HG02763 (cell line): ENCODE measurements at regions not wholly inside any gene's neighbourhood (a gene's known extent, or its start where the extent isn't known, plus 50 kb on each side); places are given as distances from the start of the nearest gene placed in this dataset.

Source experiments
- ATAC-seq: cut with Tn5 transposase; IDR thresholded peaks from one replicate; pipeline ENCODE4 v1.9.1; 2021; ENCODE audit warnings: mild to moderate bottlenecking, moderate library complexity; ENCODE audit not compliant: unreplicated experiment

DNA sequence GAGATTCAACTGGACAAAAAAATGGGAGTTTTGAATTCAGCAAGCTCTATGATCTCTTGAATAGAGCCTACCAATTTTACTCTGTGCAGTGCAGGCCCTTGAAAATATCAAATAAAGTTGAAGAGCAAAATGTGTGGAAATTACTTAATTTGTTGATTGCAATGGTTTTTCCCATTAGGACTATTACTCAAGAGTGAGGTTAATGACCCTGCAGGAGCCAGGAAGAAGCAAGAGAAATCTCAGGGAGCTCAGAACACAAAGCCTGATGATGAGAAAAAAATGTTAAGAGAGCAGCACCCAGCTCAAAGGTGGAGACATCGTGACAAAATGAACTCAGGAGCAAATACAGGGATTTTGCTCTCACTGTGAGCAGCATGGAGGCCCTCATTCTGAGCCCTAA is 337.6 kb upstream of the TRIB2 start:
- no peak for ATAC-seq

DNA sequence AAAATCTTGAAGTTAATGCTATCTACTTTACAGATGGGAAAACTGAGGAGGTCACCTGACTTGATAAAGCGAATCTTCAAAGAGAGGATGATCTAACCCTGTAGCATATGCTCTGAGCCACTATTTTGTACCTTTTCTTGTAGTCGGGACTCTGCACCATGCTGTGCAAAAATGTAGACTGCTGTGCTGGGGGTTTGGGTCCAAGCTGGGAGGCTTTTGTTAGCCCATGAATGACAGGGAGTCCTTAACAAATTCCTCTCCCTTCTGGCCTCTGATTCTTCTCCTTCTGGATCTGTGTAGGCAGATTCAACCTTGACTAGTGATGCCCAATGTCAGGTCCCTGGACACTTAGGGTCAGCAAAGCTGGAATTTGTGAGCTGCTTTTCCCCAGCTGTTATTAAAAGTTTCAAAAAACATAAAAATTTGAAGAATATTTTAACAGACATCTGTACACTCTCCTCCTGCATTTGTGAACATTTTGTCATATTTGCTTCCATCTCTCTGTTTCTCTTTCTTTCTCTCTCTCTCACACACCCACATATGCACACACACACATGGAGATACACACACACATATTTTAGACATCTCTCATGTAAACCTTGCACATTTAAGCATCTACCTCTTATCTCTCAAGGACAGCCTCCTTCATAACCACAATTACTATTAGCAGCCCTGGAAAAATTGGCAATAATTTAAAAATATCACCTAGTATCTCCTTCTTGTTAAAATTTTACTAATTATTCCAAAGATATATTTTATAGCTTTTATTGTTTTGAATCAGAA is 335.0 kb upstream of the TRIB2 start:
- ATAC-seq = no peak

DNA sequence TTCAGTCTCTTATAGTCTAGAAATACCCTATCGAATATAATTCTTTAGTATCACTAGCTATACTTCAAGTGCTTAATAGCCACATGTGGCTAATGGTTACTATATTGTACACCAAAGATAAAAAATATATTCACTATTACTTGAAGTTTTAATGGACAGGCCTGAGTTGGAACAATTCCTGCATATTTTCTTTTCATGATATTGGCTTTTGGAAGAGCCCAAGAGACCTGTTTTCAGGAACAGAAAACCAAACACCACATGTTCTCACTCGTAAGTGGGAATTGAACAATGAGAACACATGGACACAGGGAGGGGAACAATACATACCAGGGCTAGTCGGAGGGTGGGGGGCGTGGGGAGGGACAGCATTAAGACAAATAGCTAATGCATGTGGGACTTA is 334.4 kb upstream of the TRIB2 start:
- no peak for ATAC-seq

DNA sequence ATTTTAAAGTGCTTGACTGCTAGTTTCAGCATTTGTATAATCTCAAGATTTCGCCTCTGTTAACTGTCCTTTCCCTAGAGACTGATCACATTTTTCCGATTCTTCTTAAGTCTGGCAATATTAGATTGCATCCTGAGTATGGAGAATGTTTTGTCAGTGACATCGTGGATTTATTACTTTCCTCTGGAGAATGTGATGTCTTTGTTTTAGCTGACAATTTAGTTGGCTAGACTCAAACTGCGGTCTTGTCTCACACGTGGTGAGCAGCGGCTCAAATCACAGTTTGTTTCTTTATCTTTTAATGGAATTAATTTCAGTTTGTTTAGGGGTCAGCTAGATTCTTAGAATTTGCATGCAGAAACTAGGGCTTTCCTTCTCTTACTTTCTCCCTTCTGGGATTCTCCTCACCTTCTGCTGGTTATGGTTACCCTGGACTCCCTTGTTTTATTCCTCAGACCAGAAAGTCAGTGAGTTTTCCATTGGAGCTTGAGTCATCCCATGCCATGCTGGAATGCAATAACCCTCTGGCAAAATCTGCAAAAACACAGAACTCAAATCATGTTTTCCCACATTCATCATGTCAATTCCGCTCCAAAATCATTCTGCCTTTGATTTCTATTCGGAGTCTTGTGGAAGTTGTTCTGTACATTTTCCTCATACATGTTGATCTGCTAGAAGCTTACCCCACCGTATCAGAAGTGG is 327.2 kb upstream of the TRIB2 start:
- no peak for ATAC-seq

DNA sequence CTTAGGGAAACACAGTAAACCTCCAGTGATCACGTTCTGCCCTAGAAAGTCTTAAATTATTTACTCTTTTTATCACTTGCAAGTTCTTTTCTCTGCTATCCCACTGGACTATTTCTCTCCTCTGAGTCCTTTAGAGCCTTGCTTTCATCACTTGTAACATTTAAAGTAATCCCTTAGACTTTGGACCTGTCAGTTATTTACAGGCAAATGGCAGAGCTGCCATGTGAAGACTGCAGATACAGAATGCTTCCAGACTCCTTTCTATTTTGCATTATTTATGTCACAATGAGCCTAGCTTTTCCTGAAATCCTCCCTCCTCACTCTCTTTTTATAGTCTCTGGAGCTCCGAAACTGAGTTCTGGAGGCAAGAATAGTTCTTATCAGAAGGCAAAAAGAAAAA is 325.6 kb upstream of the TRIB2 start:
- ATAC-seq = no peak

DNA sequence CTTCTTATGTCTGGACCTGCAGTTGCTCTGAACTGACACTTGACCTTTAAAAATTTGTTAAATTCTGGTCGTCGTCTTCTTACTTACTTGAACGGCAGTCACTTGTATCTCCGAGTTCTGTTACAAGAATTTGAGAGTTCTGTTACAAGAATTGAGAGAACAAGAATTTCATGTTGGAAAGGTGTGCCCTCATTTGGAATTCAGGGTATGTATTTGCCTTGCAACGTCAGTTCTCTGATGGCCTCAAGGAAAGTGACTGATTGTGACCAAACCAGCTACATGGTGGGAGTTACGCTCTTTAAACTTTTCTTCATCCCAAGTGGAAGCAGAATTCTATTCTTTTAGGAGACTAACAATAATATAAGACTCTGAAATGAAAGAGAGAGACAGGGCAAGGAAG is 320.0 kb upstream of the TRIB2 start:
- ATAC-seq = no peak

DNA sequence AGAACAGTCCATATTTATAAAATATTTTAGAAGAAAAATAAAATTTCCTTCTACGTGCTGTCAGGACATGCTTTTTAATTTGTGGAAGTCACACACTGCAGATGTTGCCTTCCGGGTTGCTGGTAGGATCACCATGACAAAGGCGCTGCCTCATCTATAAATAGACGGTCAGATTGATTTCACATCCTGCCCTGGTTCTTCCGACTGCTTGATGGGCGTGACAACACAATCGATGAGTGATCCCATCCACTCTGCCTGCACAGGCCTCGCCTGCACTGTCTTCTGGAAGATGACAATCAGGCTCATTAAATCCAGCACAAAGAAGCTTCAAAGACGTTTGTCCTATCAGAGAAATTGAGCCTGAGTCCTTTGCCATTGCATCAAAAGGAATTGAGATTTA is 318.9 kb upstream of the TRIB2 start:
- no peak for ATAC-seq

DNA sequence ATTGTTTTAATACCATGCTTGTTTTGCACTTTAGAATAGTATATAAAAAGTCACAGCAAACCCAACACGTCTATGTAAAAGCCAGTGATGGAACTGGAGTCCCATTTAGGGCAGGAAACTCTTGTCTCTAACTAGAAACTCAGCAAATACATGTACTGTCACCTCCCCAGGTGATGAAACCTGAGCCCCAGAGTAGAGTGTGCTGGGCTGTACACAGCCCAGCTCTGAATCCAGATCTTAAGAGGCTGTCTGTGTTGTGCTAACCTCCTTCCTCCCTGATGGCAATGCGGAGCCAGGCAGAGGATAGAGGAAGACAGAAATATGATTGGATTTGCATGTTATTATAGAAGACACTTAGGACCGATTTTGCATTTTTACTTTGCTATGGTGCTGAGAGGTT is 317.5 kb upstream of the TRIB2 start:
- no peak for ATAC-seq

DNA sequence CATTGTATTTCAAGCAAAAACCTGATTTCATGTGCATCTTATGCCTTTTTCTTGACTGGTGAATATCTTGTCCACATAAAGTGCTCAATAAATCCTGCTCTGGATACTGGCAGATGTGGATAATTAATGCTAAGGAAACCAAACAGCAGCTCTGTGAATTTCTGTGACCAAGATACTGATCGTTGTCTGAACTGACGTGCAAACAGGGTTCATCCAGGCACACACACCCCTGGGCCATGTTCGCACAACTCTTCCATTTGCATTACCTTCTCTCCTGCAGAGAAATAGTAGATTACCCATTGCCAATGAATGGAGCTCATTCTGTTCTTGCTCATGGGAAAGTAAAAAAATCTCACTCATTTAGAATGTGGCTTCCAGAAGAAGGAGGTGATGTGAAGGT is 316.2 kb upstream of the TRIB2 start:
- no peak for ATAC-seq

DNA sequence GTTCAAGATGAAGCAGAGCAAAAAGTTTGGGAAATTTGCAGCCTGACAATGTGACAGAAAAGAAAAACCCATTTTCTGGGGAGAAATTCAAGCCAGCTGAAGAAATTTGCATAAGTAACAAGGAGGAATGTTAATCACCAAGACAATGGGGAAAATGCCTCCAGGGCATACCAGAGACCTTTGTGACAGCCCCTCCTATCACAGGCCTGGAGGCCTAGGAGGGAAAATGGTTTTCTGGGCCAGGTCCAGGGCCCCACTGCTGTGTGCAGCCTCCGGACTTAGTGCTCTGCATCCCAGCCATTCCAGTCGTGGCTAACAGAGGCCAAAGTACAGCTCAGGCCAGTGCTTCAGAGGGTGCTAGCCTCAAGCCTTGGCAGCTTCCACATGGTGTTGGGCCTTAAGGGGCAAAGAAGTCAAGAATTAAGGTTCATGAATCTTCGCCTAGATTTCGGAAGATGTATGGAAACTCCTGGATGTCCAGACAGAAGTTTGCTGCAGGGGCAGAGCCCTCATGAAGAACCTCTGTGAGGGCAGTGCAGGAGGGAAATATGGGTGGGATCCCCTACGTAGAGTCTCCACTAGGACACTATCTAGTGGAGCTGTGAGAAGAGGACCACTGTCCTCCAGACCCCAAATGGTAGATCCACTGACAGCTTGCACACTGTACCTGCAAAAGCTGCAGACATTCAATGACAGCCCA is 314.1 kb upstream of the TRIB2 start:
- ATAC-seq = no peak

DNA sequence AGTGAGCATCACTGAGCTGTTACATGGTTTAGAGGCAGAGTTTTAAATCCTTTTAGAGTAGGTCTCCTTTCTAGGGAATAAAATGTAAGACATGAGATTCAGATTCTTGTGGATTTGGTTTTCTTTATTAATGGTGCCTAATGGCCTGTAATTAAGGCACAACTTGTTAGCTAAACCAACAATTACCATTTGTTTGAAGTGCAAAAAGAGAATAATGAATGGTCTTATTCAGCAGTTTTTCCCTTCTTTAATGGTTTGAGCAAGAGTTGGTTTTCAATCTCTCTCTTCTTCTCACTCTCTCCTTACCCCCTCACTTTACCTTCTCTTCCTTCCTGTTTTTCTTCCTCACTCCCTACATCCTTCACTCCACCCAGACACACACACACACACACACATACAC is 312.2 kb upstream of the TRIB2 start:
- no peak for ATAC-seq

DNA sequence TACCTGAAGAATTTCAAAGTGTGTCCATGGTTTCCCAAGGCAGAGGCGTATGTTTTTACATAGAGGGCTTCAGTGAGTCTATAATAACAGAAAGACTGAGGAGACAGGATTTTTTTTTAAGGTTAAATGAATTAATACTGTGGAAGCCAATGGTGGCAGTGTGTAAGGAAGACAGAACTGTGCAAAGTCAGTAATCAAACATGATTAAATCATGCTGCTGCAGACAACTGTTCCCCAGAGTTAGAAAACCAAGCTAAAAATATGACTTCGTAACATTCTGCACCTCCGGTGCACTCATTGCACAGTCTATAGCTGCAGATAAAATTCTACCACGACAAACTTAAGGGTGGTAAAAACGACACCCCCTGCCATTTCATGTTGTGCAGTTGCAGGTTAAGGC is 309.6 kb upstream of the TRIB2 start:
- ATAC-seq = no peak

DNA sequence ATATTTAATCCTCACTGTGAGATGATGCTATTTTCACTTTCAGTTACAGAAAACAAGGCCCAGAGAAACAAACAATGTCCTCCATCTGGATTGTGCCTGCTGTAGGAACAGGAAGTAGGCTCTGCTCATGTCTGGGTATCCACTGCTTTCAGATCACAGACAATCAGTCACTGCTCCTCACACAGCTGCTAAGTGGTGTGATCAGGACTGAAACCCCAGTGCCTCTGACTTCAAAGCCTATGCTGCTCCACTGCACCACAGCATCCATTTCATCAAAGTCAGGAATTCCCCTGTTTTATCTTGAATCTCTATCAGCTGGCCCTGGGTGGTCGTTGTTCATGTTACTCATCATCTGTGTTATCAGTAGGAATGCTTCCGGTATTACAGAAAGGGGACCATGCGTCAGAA is 303.8 kb upstream of the TRIB2 start:
- ATAC-seq = peak; percentile 76

DNA sequence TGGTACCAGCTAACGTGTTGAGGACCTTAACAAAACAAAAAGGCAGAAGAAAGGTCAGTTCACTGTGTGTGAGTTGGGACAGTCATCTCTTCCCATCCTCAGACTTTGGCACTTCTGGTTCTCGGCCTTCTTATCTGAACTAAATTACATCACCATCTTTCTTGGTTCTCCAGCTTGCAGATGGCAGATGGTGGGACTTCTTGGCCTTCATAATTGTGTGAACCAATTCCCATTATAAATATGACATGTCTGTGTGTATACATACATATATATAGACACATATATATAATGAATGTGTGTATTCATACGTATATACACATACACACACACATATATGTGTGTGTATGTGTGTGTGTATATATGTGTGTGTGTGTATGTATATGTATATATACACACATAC is 301.2 kb upstream of the TRIB2 start:
- ATAC-seq = no peak

DNA sequence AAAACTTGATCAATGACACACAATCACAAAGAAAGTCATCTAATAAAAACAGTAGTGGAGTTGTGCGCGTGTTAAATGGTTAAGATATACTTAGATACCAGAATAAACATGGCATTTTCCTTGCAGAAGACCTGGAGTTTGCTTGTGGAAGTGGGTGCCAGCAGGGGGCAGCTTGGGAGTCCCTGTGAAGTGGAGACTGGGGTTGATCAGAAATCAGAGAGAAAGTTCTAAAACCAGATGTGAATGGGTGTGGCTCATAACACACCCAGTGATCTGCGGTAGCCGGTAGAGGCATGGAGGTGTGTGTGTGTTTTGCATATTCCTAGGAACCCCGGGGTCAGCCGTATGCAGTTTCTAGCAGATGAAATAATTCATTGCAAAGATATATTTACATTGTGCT is 300.1 kb upstream of the TRIB2 start:
- ATAC-seq = no peak

DNA sequence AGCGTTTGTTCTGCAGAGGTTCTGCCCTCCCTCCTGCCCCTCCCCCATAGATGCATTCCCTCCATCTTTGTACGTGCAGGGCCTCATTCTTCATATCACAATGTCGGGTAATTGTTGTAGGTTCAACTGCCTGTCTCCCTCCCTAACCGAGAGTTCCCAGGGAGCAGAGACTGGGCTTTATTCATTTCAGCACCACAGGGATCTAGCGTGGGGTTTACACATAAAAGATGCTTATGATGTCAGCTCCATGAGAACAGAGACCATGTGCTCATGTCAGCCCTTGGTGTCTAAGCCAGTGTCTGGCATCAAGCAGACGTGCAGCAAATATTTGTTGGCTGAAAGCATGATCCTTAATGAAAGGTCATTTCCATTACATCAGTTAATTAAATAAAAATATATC is 298.9 kb upstream of the TRIB2 start:
- ATAC-seq = no peak

DNA sequence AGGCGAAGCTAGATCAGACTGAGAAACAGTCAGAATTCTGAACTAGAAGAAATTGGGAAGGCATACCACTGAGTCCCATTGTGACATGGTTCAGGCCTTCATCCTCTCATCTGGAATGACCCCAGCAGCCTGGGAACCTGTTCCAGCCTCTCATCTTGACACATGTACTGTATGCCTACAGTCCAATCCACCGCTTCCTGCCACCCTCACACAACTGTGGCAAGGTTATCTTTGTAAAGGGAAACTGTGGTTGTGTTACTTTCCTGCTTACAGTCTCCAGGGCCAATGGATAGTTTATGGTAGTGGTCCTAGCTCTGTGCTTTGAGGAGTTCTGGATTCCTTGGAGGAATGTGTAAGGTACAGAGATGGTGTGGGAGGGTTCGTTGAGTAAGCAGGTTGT is 296.9 kb upstream of the TRIB2 start:
- ATAC-seq = no peak

DNA sequence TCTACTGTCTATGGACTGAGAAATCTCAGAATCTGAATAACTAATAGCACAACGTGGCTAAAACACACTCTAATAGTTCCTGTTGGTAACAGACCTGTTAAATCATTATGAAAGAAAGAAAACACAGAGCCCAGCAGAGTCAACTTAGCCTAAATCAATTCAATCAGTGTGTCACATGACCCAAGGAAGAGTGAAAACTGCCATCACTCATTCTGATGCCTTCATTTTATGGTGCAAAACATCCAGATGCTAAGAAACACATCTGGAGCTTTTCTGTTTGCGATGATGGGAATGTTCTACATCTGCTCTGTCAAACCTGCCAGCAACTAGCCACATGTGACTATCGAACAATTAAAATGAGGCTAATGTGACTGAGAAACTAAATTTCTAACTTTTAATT is 295.7 kb upstream of the TRIB2 start:
- no peak for ATAC-seq

DNA sequence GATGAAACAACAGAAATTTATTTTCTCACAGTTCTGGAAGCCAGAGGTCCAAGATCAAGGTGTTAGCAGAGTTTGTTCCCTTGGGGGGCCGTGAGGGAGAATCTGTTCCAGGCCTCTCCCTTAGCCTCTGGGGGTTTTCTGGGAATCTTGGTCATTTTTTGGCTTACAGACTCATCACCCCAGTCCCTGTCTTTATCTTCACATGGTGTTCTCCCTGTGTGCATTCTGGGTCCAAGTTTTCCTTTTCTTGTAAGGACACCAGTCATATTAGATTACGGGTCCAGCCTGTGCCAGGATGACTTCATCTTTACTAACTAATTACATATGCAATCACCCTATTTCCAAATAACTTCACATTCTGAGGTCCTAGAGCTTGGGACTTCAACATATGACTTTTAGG is 292.5 kb upstream of the TRIB2 start:
- ATAC-seq = no peak

DNA sequence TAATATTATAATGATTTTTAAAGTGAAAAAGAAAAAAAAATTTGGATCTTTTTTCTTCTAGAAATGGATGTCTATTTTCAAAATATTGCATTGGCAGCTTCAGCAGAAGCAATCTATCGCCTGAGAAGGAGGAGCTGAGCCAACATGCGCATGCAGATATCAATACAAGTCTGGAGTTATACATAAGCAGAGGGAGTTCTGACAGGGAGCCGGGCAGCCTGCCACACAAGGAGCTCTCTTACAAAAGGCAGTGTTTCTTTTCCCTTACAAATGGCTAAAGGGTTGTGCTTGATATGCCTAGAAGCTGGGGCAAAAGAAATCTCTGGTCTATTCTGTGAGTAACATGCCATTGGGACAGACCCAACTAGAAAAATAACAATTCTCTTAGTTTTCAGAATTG is 291.9 kb upstream of the TRIB2 start:
- no peak for ATAC-seq

DNA sequence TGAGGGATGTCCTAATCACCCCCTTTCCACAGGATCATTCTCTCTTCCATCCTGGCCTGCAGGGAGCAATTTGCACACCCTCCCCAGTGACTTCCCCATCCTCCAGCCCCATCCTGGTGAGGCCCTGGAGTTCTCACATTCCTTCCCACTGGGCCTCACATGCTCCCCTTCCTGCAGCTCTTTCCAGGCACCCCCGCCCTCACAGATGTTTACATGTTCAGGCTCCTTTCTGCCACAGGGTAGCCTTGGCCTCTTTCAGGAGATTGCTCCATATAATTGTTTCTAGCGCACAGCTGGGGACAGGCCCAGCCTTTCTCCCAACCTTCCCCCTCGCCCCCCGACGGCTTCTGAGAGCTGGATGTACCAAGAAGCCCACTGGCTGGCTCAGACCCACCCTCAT is 288.4 kb upstream of the TRIB2 start:
- no peak for ATAC-seq

DNA sequence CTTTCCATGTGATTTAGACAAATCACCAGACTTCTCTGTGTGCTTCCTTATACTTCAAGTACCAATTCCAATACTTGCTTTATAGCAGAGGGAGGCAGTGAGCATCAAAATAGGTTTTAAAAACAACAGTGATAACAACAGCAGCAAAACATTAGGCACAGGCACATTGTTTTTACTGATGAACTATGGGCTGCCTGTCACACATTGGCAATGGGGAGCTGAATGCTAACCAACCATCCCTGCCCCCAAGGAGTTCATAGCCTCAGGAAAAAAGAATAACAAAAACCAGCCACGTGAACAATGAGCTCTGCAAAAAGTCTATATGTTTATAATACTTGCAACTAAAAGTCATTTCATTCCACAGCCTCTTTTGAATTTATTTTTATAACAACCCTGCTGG is 287.9 kb upstream of the TRIB2 start:
- no peak for ATAC-seq
